SKM-1 treated with dmso at 0.1 percent for 144 hours (cell line): ENCODE measurements at regions not wholly inside any gene's neighbourhood (a gene's known extent, or its start where the extent isn't known, plus 50 kb on each side); places are given as distances from the start of the nearest gene placed in this dataset.

Experiments used
- DNase-seq: peaks from one replicate; lab custom pipeline; 2025; ENCODE audit not compliant: unreplicated experiment; lab: John Stamatoyannopoulos, UW

DNA sequence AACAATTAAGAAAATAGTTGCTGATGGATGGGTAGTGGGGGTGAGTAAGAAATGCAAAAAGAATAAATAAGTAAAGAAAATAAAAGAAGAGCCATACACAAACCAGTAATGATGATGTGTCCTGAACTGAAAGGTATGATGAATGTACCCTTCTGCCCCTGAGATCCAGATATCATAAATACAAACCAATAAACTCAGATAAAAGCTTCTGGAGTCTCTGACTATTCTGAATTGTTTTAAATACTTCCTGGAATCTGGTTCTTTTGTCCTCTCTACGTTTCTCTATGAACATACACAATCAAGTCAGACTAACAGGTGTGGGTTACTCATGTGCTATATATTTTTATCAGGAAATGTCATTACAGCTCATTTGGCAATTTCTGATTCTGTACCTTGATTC lies 153.4 kb downstream of the PPP1R2C start:
- DNase-seq: no peak

DNA sequence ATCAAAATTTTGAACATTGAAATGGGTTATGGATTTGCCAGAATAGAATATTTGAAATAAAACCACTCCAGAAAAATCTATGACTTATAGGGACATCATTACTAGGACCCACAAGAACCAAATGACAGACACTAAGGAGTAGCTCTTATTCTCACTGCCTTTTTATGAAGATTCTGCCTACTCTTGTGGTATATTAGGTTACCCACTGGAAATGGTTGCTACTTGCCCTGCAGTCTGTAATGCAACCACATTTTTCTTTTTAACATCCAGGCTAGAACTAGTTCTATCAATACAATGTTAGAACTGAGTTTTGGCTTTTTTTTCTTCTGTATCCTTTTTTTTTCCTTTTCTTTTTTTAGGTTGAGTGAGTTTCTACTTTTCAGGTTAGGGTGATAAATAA lies 158.9 kb downstream of the PPP1R2C start:
- DNase-seq: no peak

GRCh38 chrX:42616981-42617380 lies 161.0 kb downstream of the PPP1R2C start:
- DNase-seq: no peak

DNA sequence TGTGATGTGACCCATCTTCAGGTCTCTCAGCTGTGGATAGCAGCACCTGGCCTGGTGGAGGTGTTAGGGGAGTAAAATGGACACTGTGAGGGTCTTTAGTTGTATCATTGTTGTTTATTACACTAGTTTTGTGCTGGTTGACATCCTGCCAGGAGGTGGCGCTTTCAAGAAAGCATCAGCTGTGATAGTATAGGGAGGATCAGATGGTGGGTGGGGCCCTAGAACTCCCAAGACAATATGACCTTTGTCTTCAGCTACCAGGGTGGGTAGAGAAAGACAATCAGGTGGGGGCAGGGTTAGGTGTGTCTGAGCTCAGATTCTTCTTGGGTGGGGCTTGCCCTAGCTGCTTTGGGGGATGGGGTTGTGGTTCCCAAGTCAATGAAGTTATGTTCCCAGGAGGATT lies 162.8 kb downstream of the PPP1R2C start:
- no peak for DNase-seq

- DNase-seq: no peak
Observed at GRCh38 chrX:42606591-42606990, 171.4 kb downstream of the PPP1R2C start.

DNA sequence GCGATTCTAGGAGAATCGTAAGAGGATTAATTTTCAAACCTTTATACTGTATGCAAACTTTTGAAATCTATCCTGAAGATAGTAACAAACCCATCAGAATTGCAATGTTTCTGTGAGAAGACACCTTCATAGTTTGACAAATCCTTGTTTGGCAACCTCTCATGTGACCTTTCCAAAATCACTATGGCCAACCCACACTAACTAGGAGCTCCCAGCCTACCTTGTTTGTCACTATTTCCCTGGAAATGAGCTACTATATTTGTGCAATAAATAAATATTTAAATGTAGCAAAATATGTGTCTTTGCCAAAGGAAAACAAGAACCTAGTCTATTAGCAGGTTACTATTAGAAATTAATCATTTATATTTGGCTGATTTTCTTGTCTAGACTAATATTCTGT lies 173.7 kb downstream of the PPP1R2C start:
- no peak for DNase-seq

GRCh38 chrX:42603016-42603415 lies 174.9 kb downstream of the PPP1R2C start:
- DNase-seq: no peak

DNA sequence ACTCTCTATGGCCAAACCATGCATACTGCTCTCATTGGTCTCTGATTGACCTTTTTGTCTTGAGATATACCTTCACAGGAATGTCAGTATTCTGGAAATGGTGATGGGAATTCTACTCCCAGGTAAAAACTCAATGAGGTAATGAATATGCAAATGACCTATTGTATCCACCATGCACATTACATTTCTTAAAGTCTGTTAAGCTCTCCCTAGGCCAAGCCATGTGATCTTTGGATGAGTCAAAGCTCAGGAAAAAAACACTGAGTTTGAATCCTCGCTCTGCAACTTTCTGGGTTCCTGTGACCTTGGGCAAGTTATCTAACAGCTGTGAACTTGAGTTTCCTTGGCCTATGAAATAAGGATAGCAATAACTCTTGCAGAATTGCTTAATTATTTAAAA lies 175.4 kb downstream of the PPP1R2C start:
- DNase-seq: no peak

DNA sequence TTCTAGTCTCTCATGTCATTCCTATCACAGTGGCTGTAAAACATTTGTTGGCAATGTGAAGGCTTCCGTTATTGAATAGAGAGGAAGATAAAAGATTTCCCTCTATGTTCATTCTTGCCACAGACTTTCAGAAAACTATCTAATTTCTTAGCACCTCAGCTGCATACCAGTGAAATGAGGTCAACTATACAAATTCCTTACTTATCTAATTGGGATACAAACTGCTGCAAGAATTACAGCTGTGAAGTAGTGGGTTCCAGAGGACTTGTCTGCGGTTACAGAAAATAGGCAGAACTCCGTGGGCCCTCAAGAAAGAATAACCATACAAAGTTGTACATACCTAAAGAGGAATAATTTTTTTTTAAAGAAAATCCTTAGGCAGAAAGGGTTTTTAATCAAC lies 175.8 kb downstream of the PPP1R2C start:
- no peak for DNase-seq

DNA sequence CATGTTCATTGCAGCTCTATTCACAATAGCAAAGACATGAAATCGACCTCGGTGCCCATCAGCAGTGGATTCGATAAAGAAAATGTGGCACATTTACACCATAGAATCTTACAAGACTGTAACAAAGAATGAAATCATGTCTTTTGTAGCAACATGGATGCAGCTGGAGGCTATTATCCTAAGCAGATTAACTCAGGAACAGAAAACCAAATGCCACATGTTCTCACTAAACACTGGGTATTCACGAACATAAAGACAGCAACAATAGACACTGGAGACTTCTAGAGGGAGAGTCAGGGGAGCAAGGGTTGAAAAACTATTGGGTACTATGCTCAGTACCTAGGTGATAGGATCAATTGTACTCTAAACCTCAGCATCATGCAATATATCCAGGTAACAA lies 180.5 kb downstream of the PPP1R2C start:
- DNase-seq: no peak

DNA sequence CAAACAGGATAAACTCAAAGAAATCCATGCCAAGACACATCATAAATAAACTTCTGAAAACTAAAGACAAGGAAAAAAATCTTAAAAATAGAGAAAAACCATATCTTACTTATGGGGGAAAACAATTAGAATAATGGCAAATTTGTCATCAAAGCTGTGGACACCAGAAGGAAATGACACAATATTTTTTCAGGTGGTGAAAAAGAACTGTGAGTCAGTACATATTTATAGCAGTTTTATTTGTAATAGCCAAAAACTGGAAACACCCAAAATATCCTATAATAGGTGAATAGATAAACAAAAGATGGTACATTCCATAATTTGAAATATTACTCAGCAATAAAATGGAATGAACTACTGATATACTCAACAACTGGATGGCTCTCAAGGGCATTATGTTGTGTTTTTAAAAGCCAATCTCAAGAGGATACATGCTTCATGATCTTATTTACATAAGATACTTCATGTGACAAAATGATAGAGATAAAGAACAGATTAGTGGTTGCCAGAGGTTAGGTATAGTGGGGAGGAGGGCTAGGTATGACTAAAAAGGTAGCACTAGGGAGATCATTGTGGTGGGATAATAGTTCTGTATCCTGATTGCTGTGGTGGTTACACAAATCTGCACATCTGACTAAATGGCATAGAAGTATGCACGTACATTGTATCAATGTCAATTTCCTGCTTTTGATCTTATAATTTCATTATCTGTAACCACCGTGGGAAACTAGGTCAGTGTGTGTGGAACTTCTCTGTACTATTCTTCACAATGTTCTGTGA lies 191.9 kb downstream of the PPP1R2C start:
- DNase-seq: no peak

DNA sequence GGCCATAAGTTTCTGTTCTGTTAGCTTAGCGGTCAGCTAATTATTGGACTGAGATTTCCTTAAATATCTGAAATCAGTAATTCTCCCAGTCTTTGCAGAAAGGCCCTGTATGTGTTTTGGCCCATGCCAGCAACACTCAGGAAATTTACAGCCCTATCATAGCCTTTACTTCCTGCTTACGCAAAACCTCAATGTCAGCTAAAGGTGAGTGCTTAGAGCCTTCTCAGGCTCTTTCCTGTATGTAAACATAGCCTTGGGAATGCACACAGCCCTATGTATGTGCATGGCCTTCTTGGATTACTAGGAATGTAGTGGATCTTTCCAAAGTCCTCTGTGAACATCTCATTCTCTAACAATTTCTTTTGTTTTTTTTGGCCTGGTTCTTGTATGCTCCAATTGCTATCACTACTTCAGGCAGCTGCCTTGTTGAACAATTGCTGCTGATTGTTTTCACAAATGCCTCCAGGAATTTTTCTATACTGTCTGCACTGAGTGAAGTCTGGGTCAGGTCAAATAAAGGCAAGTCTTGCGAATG lies 200.0 kb downstream of the PPP1R2C start:
- no peak for DNase-seq

- no peak for DNase-seq
Observed at GRCh38 chrX:42567268-42567667, 210.7 kb downstream of the PPP1R2C start.

- peak; percentile 17 for DNase-seq
Observed at GRCh38 chrX:42565739-42566138, 212.2 kb downstream of the PPP1R2C start.

DNA sequence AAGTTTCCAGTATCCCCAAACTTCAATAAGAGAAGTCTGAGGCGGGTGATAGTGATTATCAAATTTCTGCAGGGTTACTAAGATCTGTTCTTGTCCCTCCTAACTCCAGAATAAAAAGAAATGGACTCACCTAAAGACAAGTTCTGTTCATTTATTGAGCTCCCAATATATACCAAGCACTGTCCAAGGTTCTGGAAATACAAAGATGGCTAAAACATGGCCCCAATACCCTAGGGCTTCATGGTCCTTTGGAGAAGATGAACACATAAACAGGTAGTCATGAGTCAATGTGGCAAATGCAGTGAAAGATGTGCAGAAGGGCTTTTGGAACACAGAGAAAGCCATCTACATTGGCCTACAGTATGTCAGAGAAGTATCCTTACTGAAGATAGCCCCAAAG lies 231.2 kb downstream of the PPP1R2C start:
- no peak for DNase-seq

DNA sequence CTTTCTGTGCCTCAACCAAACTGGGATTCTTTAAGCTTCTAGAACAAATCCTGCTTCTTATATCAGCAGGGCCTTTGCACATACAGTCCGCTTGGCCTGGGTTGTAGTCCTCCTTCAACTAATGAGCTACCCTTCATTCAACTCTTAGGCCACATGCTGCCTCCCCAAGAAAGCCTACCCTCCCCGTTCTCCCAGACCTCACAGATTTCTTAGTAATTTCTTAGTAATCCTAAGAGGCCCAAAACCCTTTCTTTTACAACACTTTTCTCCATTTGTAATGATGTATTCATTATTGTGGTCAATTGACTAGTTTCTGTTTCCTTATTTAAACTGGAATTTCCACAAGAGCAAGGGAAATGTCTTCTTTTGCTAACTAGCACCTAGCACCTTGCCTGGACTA lies 233.1 kb downstream of the PPP1R2C start:
- no peak for DNase-seq

- no peak for DNase-seq
Observed at GRCh38 chrX:42541554-42541953, 236.4 kb downstream of the PPP1R2C start.

GRCh38 chrX:42540146-42540545 lies 237.8 kb downstream of the PPP1R2C start:
- DNase-seq: no peak

DNA sequence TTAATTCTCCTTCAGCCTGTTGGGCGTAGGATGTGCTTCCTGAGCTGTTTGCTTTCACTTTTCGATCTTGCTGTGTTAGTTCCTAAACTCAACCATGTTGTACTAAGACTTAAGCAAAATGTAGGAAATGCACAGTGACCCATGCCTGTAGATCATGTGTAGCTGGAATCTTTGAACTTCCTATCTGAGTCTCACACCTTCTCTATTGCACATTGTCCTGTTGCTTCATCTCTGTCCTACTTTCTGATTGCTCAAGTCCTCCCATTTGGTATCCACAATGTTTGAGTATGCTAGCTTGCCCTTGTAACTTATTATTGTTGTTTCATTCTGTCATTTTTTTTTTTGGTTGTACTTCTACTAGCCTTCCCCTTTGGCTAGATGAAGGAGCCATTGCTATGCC lies 239.6 kb downstream of the PPP1R2C start:
- peak; percentile 10 for DNase-seq

DNA sequence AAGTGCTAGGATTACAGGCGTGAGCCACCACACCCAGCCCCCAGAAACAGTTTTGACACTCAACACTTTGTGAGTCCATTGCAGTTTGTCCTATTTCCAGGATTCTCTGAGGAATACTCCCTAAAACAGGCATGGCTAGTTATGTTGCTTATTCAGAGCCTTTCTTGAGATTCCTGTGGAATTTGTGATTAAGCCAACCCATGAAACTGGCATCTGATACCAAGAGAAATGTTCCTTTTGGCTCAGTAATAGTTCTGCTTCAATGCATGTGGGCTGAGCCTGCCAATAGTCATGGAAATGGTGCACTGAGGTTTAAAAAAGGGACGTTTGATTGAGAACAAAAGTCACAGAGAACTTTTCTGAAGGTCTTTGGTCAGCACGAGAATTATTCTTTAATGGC lies 241.7 kb downstream of the PPP1R2C start:
- DNase-seq: no peak

- DNase-seq: no peak
Observed at GRCh38 chrX:42535233-42535632, 242.7 kb downstream of the PPP1R2C start.

DNA sequence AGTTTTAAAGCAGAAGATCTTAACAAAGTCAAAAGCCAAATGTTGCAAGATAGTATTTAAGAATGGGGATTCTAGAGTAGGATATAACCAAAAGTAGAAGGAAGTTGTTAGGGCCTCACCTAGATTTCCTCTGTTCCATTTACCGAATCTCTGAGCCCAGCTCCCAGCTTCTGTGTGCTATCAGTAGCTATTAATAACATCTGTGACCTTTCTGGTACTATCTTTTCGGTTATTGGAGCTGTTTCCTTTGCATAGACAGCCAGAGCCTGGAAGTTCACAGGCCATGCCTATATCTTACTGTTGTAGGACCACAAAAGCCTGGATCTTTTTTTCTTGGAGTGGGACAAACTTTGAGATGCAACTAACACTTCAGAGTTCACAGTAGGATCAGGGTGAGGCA lies 244.2 kb downstream of the PPP1R2C start:
- DNase-seq: no peak

- no peak for DNase-seq
Observed at GRCh38 chrX:42531441-42531840, 246.5 kb downstream of the PPP1R2C start.
